ENCODE measurements at regions not wholly inside any gene's neighbourhood (a gene's known extent, or its start where the extent isn't known, plus 50 kb on each side); places are given as distances from the start of the nearest gene placed in this dataset.

- no peak for TF ChIP-seq IRF9 (tag; IDR thresholded peaks at IDR 0.05)
- TF ChIP-seq ELF2 (CRISPR knock-in tag; IDR thresholded peaks at IDR 0.05): no peak
- no peak for TF ChIP-seq XRCC5 (IDR thresholded peaks at IDR 0.05; ENCODE audit: low read depth, low read length)
- TF ChIP-seq ZMIZ1 (IDR thresholded peaks at IDR 0.05; ENCODE audit: low read depth in 2 of 2, low read length in 2 of 2): no peak
- TF ChIP-seq ZNF347 (CRISPR knock-in tag; IDR thresholded peaks at IDR 0.05; ENCODE audit: low read depth): no peak
Observed at GRCh38 chr1:57770236-57770635, 346.4 kb upstream of the DAB1 start (continued).

- no TSS peak for BruUV-seq (replicated peaks)
- H4K20me1 ChIP-seq (replicated peaks; ENCODE audit: control insufficient read depth, insufficient read depth, low read length): no peaks in the 10 kb centered on the region
- ChIA-PET CTCF (ENCODE audit: low intra/inter-chr PET ratio) (no interaction called here), POLR2A (no interaction called here)
- no peaks in the 10 kb centered on the region for H3K4me1 ChIP-seq (replicated peaks in 1 of 2; ENCODE audit: control insufficient read depth in 2 of 2, insufficient read depth in 2 of 2, low read length in 2 of 2)
- no peak overlapping the region for H3K4me3 ChIP-seq
- H3K27me3 ChIP-seq (ENCODE audit: control insufficient read depth in 2 of 2, insufficient read depth in 2 of 2, low read length in 2 of 2): no peaks in the 10 kb centered on the region
- no peak overlapping the region for H3K4me2 ChIP-seq (ENCODE audit: insufficient read depth, low read length)
- intact Hi-C loops (cut with micrococcal nuclease) (no loop called here), in situ Hi-C loops (cut with MboI) (no loop called here)
- no peaks in the 10 kb centered on the region for H3K9me1 ChIP-seq (ENCODE audit: control insufficient read depth, insufficient read depth, low read length)
- no peak for DNase-seq (ENCODE audit: extremely low read depth in 1 of 4, low spot score in 3 of 4)
- no peak overlapping the region for H3K9ac ChIP-seq (ENCODE audit: insufficient read depth in 1 of 2, low read depth in 2 of 2, low read length in 2 of 2)
- WGBS (ENCODE audit: insufficient coverage, low coverage, missing lambda C conversion rate): 0% methylated on average over 8 of the region's 8 CpGs
- no peak for ATAC-seq
- H3K36me3 ChIP-seq (ENCODE audit: control insufficient read depth, insufficient read depth, low read length): no peaks in the 10 kb centered on the region
- no peak overlapping the region for H3K27ac ChIP-seq (ENCODE audit: extremely low read depth, low read depth, low read length)
- FAIRE-seq: no peak
- H3K9me3 ChIP-seq (replicated peaks; ENCODE audit: control insufficient read depth, insufficient read depth, low read depth, low read length): no peaks in the 10 kb centered on the region
- H2AFZ ChIP-seq (ENCODE audit: low read depth, low read length): no peak overlapping the region
- no peak for TF ChIP-seq TFAP4 (CRISPR knock-in tag; IDR thresholded peaks at IDR 0.05; ENCODE audit: borderline replicate concordance)
- no peak for TF ChIP-seq CTCFL (IDR thresholded peaks at IDR 0.05; ENCODE audit: borderline replicate concordance, insufficient read depth, low read depth, low read length, poor library complexity, severe bottlenecking)
- TF ChIP-seq TRIM25 (IDR thresholded peaks at IDR 0.05; ENCODE audit: borderline replicate concordance): no peak
- TF ChIP-seq XRCC4 (IDR thresholded peaks at IDR 0.05; ENCODE audit: extremely low read depth, insufficient read depth, insufficient read length): no peak
- H3K79me2 ChIP-seq (ENCODE audit: control insufficient read depth, insufficient read depth, low read length): no peaks in the 10 kb centered on the region
Observed at GRCh38 chr1:57761628-57762027, 337.8 kb upstream of the DAB1 start.

Measured in K562 (cell line).